GM10266 (cell line): ENCODE measurements at regions not wholly inside any gene's neighbourhood (a gene's known extent, or its start where the extent isn't known, plus 50 kb on each side); places are given as distances from the start of the nearest gene placed in this dataset.
"Not testable (repeated sequence)": the region's sequence is repeated elsewhere in the genome, so short reads cannot be mapped to it uniquely, and the experiment has no call there.

Source experiments
- DNase-seq: peaks from one replicate; pipeline ENCODE4 v3.0.0; 2012; ENCODE audit errors: extremely low spot score
- CTCF ChIP-seq: IDR thresholded peaks from 2 replicates; pipeline ENCODE4 v1.5.1; 2012; ENCODE audit warnings: mild to moderate bottlenecking, low read depth; ENCODE audit not compliant: control insufficient read depth, insufficient read depth; ENCODE audit errors: missing control alignments

DNA sequence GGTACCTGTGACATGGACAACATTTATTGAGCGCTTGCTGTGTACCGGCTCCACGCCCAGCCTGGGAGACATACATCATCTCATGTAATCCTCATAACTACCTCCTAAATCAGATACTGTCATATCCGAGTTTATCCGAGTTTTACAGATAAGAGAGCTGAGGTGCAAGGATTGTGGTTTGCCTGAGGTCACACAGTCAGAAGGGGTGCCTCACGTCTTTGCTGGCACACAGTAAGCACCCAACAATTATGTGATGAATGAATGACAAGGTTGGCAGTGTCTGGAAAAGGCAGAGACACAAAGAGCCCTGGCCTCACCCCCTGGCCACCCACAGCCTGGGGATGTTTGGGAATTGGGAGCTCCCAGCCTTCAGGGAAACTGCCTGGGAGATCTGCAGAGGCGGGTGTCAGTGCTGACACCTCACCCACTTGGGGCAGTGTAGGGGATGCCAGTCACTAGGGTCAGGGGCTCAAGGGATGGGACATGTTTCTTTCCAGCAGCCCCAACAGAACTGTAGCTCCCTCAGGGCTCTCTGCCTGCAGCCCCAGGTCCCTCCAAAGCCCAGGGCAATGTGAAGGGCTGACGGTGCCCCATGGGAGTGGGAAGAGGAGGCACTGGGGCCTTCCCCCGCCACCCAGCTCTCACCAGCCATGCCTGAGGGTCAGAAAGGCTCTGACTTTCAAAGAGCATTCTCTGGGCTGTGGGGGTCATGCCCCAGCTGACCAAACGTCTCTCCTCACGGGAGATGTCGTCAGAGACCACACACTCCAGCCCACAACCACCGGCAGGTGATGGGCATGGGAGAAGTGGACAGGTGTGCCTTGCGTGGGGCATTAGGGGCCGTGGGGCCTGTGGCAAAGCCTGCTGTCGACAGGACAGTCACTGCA is 157.5 kb downstream of the ZFP36L2 start:
- no peak for TF ChIP-seq CTCF
- DNase-seq = no peak

- DNase-seq = no peak
- no peak for TF ChIP-seq CTCF
Observed at GRCh38 chr2:43068041-43068533, 158.3 kb downstream of the ZFP36L2 start.

- DNase-seq = no peak
- TF ChIP-seq CTCF = no peak
Observed at GRCh38 chr2:43067254-43068040, 159.0 kb downstream of the ZFP36L2 start.

GRCh38 chr2:43066541-43067253 is 159.7 kb downstream of the ZFP36L2 start:
- DNase-seq = not testable (repeated sequence)

DNA sequence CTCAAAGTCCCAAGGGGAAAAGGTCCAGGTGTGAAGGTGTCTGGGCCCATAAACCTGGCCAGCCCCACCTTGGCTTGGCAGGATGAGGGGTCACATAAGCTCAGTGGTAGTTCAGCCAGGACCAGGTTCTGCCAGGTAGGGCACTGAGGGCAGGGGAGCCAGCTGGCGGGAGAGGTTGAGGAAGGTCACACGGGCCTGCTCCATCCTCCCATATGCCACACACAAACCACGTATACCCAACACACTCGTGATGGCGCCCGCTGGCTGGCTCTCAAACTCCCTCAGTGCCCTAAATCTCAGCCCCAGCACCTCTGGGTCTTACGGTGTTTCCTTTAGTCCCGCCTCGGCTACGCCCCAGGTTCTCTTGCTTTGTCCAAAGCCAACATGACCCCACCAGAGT is 160.5 kb downstream of the ZFP36L2 start:
- TF ChIP-seq CTCF = no peak
- no peak for DNase-seq

DNA sequence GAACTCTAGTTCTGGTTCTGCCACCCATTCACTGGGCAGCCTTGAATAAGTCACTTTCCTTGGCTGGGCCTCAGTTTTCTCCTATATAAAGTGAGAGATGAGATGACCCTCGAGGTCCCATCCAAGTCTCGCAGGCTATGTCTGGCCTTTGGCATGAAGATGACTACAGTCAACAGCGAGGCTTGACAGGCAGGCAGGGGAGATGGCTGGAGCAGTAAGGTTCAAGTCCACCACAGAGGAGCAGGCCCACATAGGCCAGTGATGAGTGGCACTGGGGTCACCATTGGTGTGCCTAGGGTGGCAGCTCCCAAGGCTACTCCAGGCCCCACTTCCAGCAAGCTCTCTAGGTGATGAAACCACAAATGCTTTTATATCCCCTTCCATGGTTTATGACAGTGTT is 161.4 kb downstream of the ZFP36L2 start:
- TF ChIP-seq CTCF = no peak
- DNase-seq = no peak

- not testable (repeated sequence) for DNase-seq
Observed at GRCh38 chr2:43063096-43063495, 163.3 kb downstream of the ZFP36L2 start.
